ENCODE measurements at regions not wholly inside any gene's neighbourhood (a gene's known extent, or its start where the extent isn't known, plus 50 kb on each side); places are given as distances from the start of the nearest gene placed in this dataset.

DNA sequence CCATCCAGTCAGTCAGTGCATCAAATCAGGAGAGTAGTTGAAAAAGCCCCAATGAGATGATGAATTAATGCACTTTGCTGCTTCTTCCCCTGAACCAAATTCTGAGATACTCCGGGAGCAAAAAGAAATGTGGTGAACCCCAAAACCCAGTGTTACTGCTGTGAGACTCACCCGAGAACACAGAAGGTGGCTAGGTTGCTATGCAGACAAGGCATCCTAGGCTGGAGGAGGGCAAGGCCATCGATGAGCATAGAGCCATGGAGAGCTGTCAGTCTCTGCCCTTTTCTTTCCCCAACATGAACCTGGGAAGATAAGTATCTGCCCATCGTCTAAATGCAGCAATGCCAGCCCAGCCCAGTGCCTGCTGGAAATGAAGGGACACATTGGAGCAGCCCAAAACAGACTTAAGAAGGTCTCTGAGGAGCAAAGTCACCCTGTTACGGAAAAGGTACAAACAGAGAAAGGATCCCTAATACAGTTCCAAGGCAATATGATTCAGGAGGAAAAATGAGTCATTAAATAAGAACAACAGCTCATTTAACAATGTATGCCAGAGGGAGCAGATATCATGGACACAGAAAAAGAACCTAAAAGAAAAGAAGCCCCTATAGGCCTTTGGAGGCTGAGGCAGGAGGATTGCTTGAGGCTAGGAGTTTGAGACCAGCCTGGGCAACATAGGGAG, 272.0 kb downstream of the FOXO1 start:
- Histone ChIP-seq H3K4me1 (no peaks in the 10 kb centered on the region), H3K27ac (no peak overlapping the region), H3K4me3 (no peak overlapping the region), H3K36me3 (no peaks in the 10 kb centered on the region), H3K9me3 (no peaks in the 10 kb centered on the region), H3K27me3 (no peaks in the 10 kb centered on the region)
- DNase-seq: no peak
- TF ChIP-seq, protein P1, sequence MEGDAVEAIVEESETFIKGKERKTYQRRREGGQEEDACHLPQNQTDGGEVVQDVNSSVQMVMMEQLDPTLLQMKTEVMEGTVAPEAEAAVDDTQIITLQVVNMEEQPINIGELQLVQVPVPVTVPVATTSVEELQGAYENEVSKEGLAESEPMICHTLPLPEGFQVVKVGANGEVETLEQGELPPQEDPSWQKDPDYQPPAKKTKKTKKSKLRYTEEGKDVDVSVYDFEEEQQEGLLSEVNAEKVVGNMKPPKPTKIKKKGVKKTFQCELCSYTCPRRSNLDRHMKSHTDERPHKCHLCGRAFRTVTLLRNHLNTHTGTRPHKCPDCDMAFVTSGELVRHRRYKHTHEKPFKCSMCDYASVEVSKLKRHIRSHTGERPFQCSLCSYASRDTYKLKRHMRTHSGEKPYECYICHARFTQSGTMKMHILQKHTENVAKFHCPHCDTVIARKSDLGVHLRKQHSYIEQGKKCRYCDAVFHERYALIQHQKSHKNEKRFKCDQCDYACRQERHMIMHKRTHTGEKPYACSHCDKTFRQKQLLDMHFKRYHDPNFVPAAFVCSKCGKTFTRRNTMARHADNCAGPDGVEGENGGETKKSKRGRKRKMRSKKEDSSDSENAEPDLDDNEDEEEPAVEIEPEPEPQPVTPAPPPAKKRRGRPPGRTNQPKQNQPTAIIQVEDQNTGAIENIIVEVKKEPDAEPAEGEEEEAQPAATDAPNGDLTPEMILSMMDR (IDR thresholded peaks at IDR 0.05): no peak
- WGBS, 2 donors: 95% methylated on average over 5 of the region's 5 CpGs
- no peak for ATAC-seq
- intact Hi-C loops (cut with DNase I): no loop called here

DNA sequence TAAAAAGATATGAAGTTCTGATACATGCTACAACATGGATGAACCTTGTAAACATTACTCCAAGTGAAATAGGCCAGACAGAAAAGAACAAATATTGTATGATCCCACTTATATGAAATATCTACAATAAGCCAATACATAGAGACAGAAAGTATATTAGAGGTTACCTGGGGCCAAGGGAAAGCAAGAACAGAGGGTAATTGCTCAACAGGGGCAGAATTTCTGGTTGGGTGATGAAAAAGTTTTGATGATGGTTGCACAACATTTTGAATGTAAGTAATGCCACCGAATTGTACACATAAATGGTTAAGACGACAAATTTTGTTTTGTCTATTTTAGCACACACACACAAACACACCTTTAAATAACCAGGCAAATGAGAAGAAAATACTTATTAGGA, 268.4 kb downstream of the FOXO1 start:
- H3K4me3 ChIP-seq: no peak overlapping the region
- ATAC-seq: no peak
- WGBS, 2 donors: 94 to 98% methylated on average over 2 of the region's 2 CpGs
- H3K27me3 ChIP-seq: no peaks in the 10 kb centered on the region
- TF ChIP-seq, protein P1 (IDR thresholded peaks at IDR 0.05): no peak
- no peaks in the 10 kb centered on the region for H3K36me3 ChIP-seq
- H3K27ac ChIP-seq: no peak overlapping the region
- intact Hi-C loops (cut with DNase I): no loop called here
- H3K9me3 ChIP-seq: no peaks in the 10 kb centered on the region
- no peak for DNase-seq
- H3K4me1 ChIP-seq: peaks cover under 1 to 22% (median 13%) of the 10 kb centered on the region in 9 donors

- ATAC-seq: no peak
- H3K9me3 ChIP-seq: no peaks in the 10 kb centered on the region
- intact Hi-C loops (cut with DNase I): loop anchor here in 7 of 10 donors (5.0 to 10.0 kb wide), 6 partner anchors 82 to 335 kb away; partner anchors contain the start of gene FOXO1 (in 5 of the 7)
Measured at GRCh38 chr13:40399756-40400155, 266.7 kb downstream of the FOXO1 start.

GRCh38 chr13:40401911-40402776, 264.3 kb downstream of the FOXO1 start:
- Histone ChIP-seq H3K27me3 (no peaks in the 10 kb centered on the region), H3K4me1 (peaks cover 2 to 43% (median 34%) of the 10 kb centered on the region in 9 donors), H3K36me3 (no peaks in the 10 kb centered on the region), H3K9me3 (no peaks in the 10 kb centered on the region), H3K4me3 (peak overlapping the region in 5 of 10 donors; percentile 2 to 23 (median 16)), H3K27ac (peak overlapping the region in 9 of 10 donors; percentile 40 to 87 (median 66))
- peak; percentile 95 to 98 (median 96) for ATAC-seq
- intact Hi-C loops (cut with DNase I): loop anchor here in 7 of 10 donors (5.0 to 10.0 kb wide), 6 partner anchors 85 to 337 kb away; partner anchors contain the start of gene FOXO1 (in 5 of the 7)
- TF ChIP-seq, protein P1 (IDR thresholded peaks at IDR 0.05): no peak
- DNase-seq: peak; percentile 95
- WGBS, 2 donors: 34 to 38% methylated on average over 13 of the region's 13 CpGs

More at GRCh38 chr13:40399756-40400155, 266.7 kb downstream of the FOXO1 start:
- DNase-seq: no peak
- no peaks in the 10 kb centered on the region for H3K27me3 ChIP-seq
- 90 to 91% methylated on average over 3 of the region's 3 CpGs for WGBS, 2 donors
- TF ChIP-seq, protein P1 (IDR thresholded peaks at IDR 0.05): no peak
- H3K27ac ChIP-seq: no peak overlapping the region
- H3K36me3 ChIP-seq: no peaks in the 10 kb centered on the region
- no peak overlapping the region for H3K4me3 ChIP-seq
- H3K4me1 ChIP-seq: peaks cover 2 to 35% (median 27%) of the 10 kb centered on the region in 9 donors

All from heart right ventricle (tissue), 16 donors.